ENCODE measurements at regions not wholly inside any gene's neighbourhood (a gene's known extent, or its start where the extent isn't known, plus 50 kb on each side); places are given as distances from the start of the nearest gene placed in this dataset.

GRCh38 chr4:120452001-120452400, 385.4 kb upstream of the MAD2L1 start:
- no peaks in the 10 kb centered on the region for H3K9me3 Mint-ChIP-seq (ENCODE audit: low read depth)
- no peaks in the 10 kb centered on the region for H3K4me1 Mint-ChIP-seq

GRCh38 chr4:120447774-120448173, 381.1 kb upstream of the MAD2L1 start:
- Mint-ChIP-seq H3K36me3 (ENCODE audit: low read depth) (no peaks in the 10 kb centered on the region), H3K27ac (no peak overlapping the region), H3K4me3 (no peak overlapping the region), H3K27me3 (peaks cover 10% of the 10 kb centered on the region), H3K9me3 (ENCODE audit: low read depth) (no peaks in the 10 kb centered on the region), H3K4me1 (no peaks in the 10 kb centered on the region)
- ChIA-PET POLR2A (no interaction called here), CTCF (no interaction called here)
- DNase-seq (no peak), ATAC-seq (no peak)
- intact Hi-C loops (cut with DNase I, micrococcal nuclease) = no loop called here

More at GRCh38 chr4:120452001-120452400, 385.4 kb upstream of the MAD2L1 start:
- ChIA-PET POLR2A (no interaction called here), CTCF (no interaction called here)
- intact Hi-C loops (cut with DNase I, micrococcal nuclease) = no loop called here
- ATAC-seq = no peak
- no peak overlapping the region for H3K4me3 Mint-ChIP-seq
- no peak for DNase-seq
- no peak overlapping the region for H3K27ac Mint-ChIP-seq
- H3K36me3 Mint-ChIP-seq (ENCODE audit: low read depth) = no peaks in the 10 kb centered on the region
- H3K27me3 Mint-ChIP-seq = peaks cover 10% of the 10 kb centered on the region

- no peak overlapping the region for H3K27ac Mint-ChIP-seq
- intact Hi-C loops (cut with DNase I, micrococcal nuclease) = no loop called here
- H3K27me3 Mint-ChIP-seq = peaks cover 10% of the 10 kb centered on the region
- H3K9me3 Mint-ChIP-seq (ENCODE audit: low read depth) = no peaks in the 10 kb centered on the region
- CTCF ChIA-PET = no interaction called here
- H3K4me1 Mint-ChIP-seq = no peaks in the 10 kb centered on the region
- no peak overlapping the region for H3K4me3 Mint-ChIP-seq
- ATAC-seq = no peak
- POLR2A ChIA-PET = no interaction called here
- DNase-seq = no peak
- H3K36me3 Mint-ChIP-seq (ENCODE audit: low read depth) = no peaks in the 10 kb centered on the region
Measured at GRCh38 chr4:120446051-120446567, 379.5 kb upstream of the MAD2L1 start.

- Mint-ChIP-seq H3K36me3 (ENCODE audit: low read depth) (no peaks in the 10 kb centered on the region), H3K4me3 (no peak overlapping the region), H3K9me3 (ENCODE audit: low read depth) (no peaks in the 10 kb centered on the region), H3K4me1 (no peaks in the 10 kb centered on the region), H3K27me3 (peaks cover 8% of the 10 kb centered on the region), H3K27ac (no peak overlapping the region)
- ATAC-seq (no peak), DNase-seq (no peak)
- intact Hi-C loops (cut with DNase I, micrococcal nuclease) = no loop called here
- POLR2A ChIA-PET = interaction anchor here (0.6 kb wide), 1 partner anchor 9 kb away, joined by 3 read pairs; no protein-coding TSS in a partner anchor
- CTCF ChIA-PET = no interaction called here
Measured at GRCh38 chr4:120445186-120445585, 378.5 kb upstream of the MAD2L1 start.

- H3K4me1 Mint-ChIP-seq = no peaks in the 10 kb centered on the region
- no peak for ATAC-seq
- H3K9me3 Mint-ChIP-seq (ENCODE audit: low read depth) = no peaks in the 10 kb centered on the region
- ChIA-PET CTCF (no interaction called here), POLR2A (no interaction called here)
- DNase-seq = no peak
- H3K27me3 Mint-ChIP-seq = peaks cover 4% of the 10 kb centered on the region
- intact Hi-C loops (cut with DNase I, micrococcal nuclease) = no loop called here
- no peak overlapping the region for H3K27ac Mint-ChIP-seq
- no peak overlapping the region for H3K4me3 Mint-ChIP-seq
- no peaks in the 10 kb centered on the region for H3K36me3 Mint-ChIP-seq (ENCODE audit: low read depth)
Measured at GRCh38 chr4:120443116-120443515, 376.5 kb upstream of the MAD2L1 start.

- Mint-ChIP-seq H3K27me3 (peaks cover 2% of the 10 kb centered on the region), H3K36me3 (ENCODE audit: low read depth) (no peaks in the 10 kb centered on the region), H3K4me3 (no peak overlapping the region), H3K27ac (no peak overlapping the region), H3K9me3 (ENCODE audit: low read depth) (no peaks in the 10 kb centered on the region), H3K4me1 (no peaks in the 10 kb centered on the region)
- DNase-seq (no peak), ATAC-seq (no peak)
- ChIA-PET POLR2A (no interaction called here), CTCF (no interaction called here)
- intact Hi-C loops (cut with DNase I, micrococcal nuclease) = no loop called here
Measured at GRCh38 chr4:120440730-120441129, 374.1 kb upstream of the MAD2L1 start.

GRCh38 chr4:120435179-120435578, 368.5 kb upstream of the MAD2L1 start:
- CTCF ChIA-PET = interaction anchor here (0.8 kb wide), 1 partner anchor 240 kb away, joined by 4 read pairs; no protein-coding TSS in a partner anchor
- Mint-ChIP-seq H3K4me3 (no peak overlapping the region), H3K4me1 (no peaks in the 10 kb centered on the region), H3K27ac (no peak overlapping the region), H3K9me3 (ENCODE audit: low read depth) (no peaks in the 10 kb centered on the region), H3K27me3 (peaks cover 12% of the 10 kb centered on the region), H3K36me3 (ENCODE audit: low read depth) (no peaks in the 10 kb centered on the region)
- intact Hi-C loops (cut with DNase I, micrococcal nuclease) = no loop called here
- POLR2A ChIA-PET = no interaction called here
- DNase-seq (no peak), ATAC-seq (no peak)

- ChIA-PET CTCF (interaction anchor here (0.8 kb wide), 1 partner anchor 240 kb away, joined by 4 read pairs; no protein-coding TSS in a partner anchor), POLR2A (no interaction called here)
- Mint-ChIP-seq H3K36me3 (ENCODE audit: low read depth) (no peaks in the 10 kb centered on the region), H3K27me3 (peaks cover 12% of the 10 kb centered on the region), H3K9me3 (ENCODE audit: low read depth) (no peaks in the 10 kb centered on the region), H3K27ac (no peak overlapping the region), H3K4me3 (no peak overlapping the region), H3K4me1 (no peaks in the 10 kb centered on the region)
- intact Hi-C loops (cut with DNase I, micrococcal nuclease) = no loop called here
- DNase-seq (no peak), ATAC-seq (no peak)
Measured at GRCh38 chr4:120434756-120435155, 368.1 kb upstream of the MAD2L1 start.

- Mint-ChIP-seq H3K36me3 (ENCODE audit: low read depth) (no peaks in the 10 kb centered on the region), H3K4me3 (no peak overlapping the region), H3K27ac (no peak overlapping the region), H3K27me3 (peaks cover 10% of the 10 kb centered on the region), H3K4me1 (no peaks in the 10 kb centered on the region), H3K9me3 (ENCODE audit: low read depth) (no peaks in the 10 kb centered on the region)
- ChIA-PET POLR2A (no interaction called here), CTCF (no interaction called here)
- DNase-seq (no peak), ATAC-seq (no peak)
- intact Hi-C loops (cut with DNase I, micrococcal nuclease) = no loop called here
Measured at GRCh38 chr4:120432301-120432860, 365.7 kb upstream of the MAD2L1 start.

- Mint-ChIP-seq H3K27ac (no peak overlapping the region), H3K9me3 (ENCODE audit: low read depth) (no peaks in the 10 kb centered on the region), H3K36me3 (ENCODE audit: low read depth) (no peaks in the 10 kb centered on the region), H3K4me1 (no peaks in the 10 kb centered on the region), H3K4me3 (no peak overlapping the region), H3K27me3 (peaks cover 10% of the 10 kb centered on the region)
- ChIA-PET CTCF (no interaction called here), POLR2A (no interaction called here)
- ATAC-seq = no peak
- no peak for DNase-seq
- intact Hi-C loops (cut with DNase I, micrococcal nuclease) = no loop called here
Measured at GRCh38 chr4:120431180-120431579, 364.5 kb upstream of the MAD2L1 start.

- no peaks in the 10 kb centered on the region for H3K36me3 Mint-ChIP-seq (ENCODE audit: low read depth)
- H3K4me1 Mint-ChIP-seq = no peaks in the 10 kb centered on the region
- H3K27ac Mint-ChIP-seq = no peak overlapping the region
- ATAC-seq (no peak), DNase-seq (no peak)
- intact Hi-C loops (cut with DNase I, micrococcal nuclease) = no loop called here
- H3K9me3 Mint-ChIP-seq (ENCODE audit: low read depth) = peaks cover 7% of the 10 kb centered on the region
- H3K27me3 Mint-ChIP-seq = no peaks in the 10 kb centered on the region
- ChIA-PET POLR2A (no interaction called here), CTCF (interaction anchor here (0.6 kb wide), 1 partner anchor 275 kb away, joined by 6 read pairs; no protein-coding TSS in a partner anchor)
- H3K4me3 Mint-ChIP-seq = no peak overlapping the region
Measured at GRCh38 chr4:120418146-120418545, 351.5 kb upstream of the MAD2L1 start.

- no peaks in the 10 kb centered on the region for H3K4me1 Mint-ChIP-seq
- ChIA-PET POLR2A (no interaction called here), CTCF (no interaction called here)
- no peaks in the 10 kb centered on the region for H3K36me3 Mint-ChIP-seq (ENCODE audit: low read depth)
- intact Hi-C loops (cut with DNase I, micrococcal nuclease) = no loop called here
- H3K27me3 Mint-ChIP-seq = no peaks in the 10 kb centered on the region
- no peak for ATAC-seq
- H3K27ac Mint-ChIP-seq = no peak overlapping the region
- peaks cover 8% of the 10 kb centered on the region for H3K9me3 Mint-ChIP-seq (ENCODE audit: low read depth)
- DNase-seq = no peak
- H3K4me3 Mint-ChIP-seq = no peak overlapping the region
Measured at GRCh38 chr4:120415896-120416295, 349.2 kb upstream of the MAD2L1 start.

- no peak for DNase-seq
- Mint-ChIP-seq H3K27me3 (no peaks in the 10 kb centered on the region), H3K36me3 (ENCODE audit: low read depth) (no peaks in the 10 kb centered on the region), H3K4me3 (no peak overlapping the region), H3K27ac (no peak overlapping the region), H3K4me1 (no peaks in the 10 kb centered on the region), H3K9me3 (ENCODE audit: low read depth) (peaks cover 15% of the 10 kb centered on the region)
- POLR2A ChIA-PET = no interaction called here
- CTCF ChIA-PET = no interaction called here
- ATAC-seq = no peak
- intact Hi-C loops (cut with DNase I, micrococcal nuclease) = no loop called here
Measured at GRCh38 chr4:120406960-120407359, 340.3 kb upstream of the MAD2L1 start.

Data from activated CD4-positive, alpha-beta T cell treated with anti-CD3 and anti-CD28 coated beads for 36 hours (primary cell).